WTC11 (cell line): ENCODE measurements at regions not wholly inside any gene's neighbourhood (a gene's known extent, or its start where the extent isn't known, plus 50 kb on each side); places are given as distances from the start of the nearest gene placed in this dataset.
"Not testable (repeated sequence)": the region's sequence is repeated elsewhere in the genome, so short reads cannot be mapped to it uniquely, and the experiment has no call there.

ENCODE experiments used
- ATAC-seq: fragments of 200-7000 bp; cut with Tn5 transposase; 2 replicates; pipeline ENCODE4 v1.10.0; 2021; ENCODE audit warnings: mild to moderate bottlenecking, moderate library complexity
- CTCF ChIA-PET: fragments of 300-600 bp; sonication (Branson Sonifier 250); formaldehyde crosslinking; loops from one replicate; lab custom pipeline; 2021; ENCODE audit warnings: antibody characterized with exemption; lab: Charles Lee
- POLR2A ChIA-PET: fragments of 350-600 bp; sonication (Branson Sonifier 250); formaldehyde crosslinking; loops from one replicate; lab custom pipeline; 2021; ENCODE audit warnings: antibody characterized with exemption; lab: Charles Lee
- DNase-seq: peaks from one replicate; pipeline ENCODE4 v3.0.0; 2021; ENCODE audit warnings: low spot score
- H3K27ac Mint-ChIP-seq: 2 replicates; pipeline ENCODE4 v1.8.0; 2021; ENCODE audit warnings: mixed read lengths
- H3K27me3 Mint-ChIP-seq: 2 replicates; pipeline ENCODE4 v1.8.0; 2021; ENCODE audit warnings: low read depth, mild to moderate bottlenecking, moderate library complexity, mixed read lengths
- H3K36me3 Mint-ChIP-seq: 2 replicates; pipeline ENCODE4 v1.8.0; 2021; ENCODE audit warnings: mixed read lengths
- H3K4me1 Mint-ChIP-seq: 2 replicates; pipeline ENCODE4 v1.8.0; 2022; ENCODE audit warnings: mixed read lengths
- H3K4me3 Mint-ChIP-seq: 2 replicates; pipeline ENCODE4 v1.8.0; 2021; ENCODE audit warnings: mild to moderate bottlenecking, moderate library complexity, mixed read lengths
- H3K9me3 Mint-ChIP-seq: 2 replicates; pipeline ENCODE4 v1.8.0; 2021; ENCODE audit warnings: mixed read lengths
- ATF6 ChIP-seq: sonication (generic); formaldehyde crosslinking; IDR thresholded peaks from 2 replicates; pipeline ENCODE4 v1.8.1; 2023; ENCODE audit warnings: mild to moderate bottlenecking, missing genetic modification reagents
- CREB1 ChIP-seq: sonication (generic); formaldehyde crosslinking; IDR thresholded peaks from 2 replicates; pipeline ENCODE4 v1.8.0; 2023; ENCODE audit warnings: mild to moderate bottlenecking, missing genetic modification reagents
- CREM ChIP-seq: sonication (generic); formaldehyde crosslinking; IDR thresholded peaks from 2 replicates; pipeline ENCODE4 v1.8.1; 2022; ENCODE audit warnings: mild to moderate bottlenecking, missing genetic modification reagents, moderate library complexity
- ELF4 ChIP-seq: sonication (generic); formaldehyde crosslinking; IDR thresholded peaks from 2 replicates; pipeline ENCODE4 v1.8.1; 2022; ENCODE audit warnings: low read depth, mild to moderate bottlenecking, moderate library complexity, missing genetic modification reagents
- GABPB1 ChIP-seq: sonication (generic); formaldehyde crosslinking; IDR thresholded peaks from 2 replicates; pipeline ENCODE4 v1.8.1; 2023; ENCODE audit warnings: mild to moderate bottlenecking, missing genetic modification reagents
- JAZF1 ChIP-seq: fragments of 250-450 bp; sonication (Bioruptor Pico); IDR thresholded peaks from 2 replicates; pipeline ENCODE4 v1.9.0; 2021; ENCODE audit warnings: moderate library complexity, mild to moderate bottlenecking, inconsistent platforms
- MLX ChIP-seq: sonication (generic); formaldehyde crosslinking; IDR thresholded peaks from 2 replicates; pipeline ENCODE4 v1.8.1; 2023; ENCODE audit warnings: mild to moderate bottlenecking, missing genetic modification reagents, moderate library complexity
- SOX15 ChIP-seq: fragments of 250-450 bp; sonication (Bioruptor Pico); IDR thresholded peaks from 2 replicates; pipeline ENCODE4 v1.9.0; 2021; ENCODE audit warnings: mild to moderate bottlenecking
- TP53 ChIP-seq: sonication (generic); formaldehyde crosslinking; IDR thresholded peaks from 2 replicates; pipeline ENCODE4 v1.8.1; 2023; ENCODE audit warnings: mild to moderate bottlenecking, missing genetic modification reagents
- USF2 ChIP-seq: sonication (generic); formaldehyde crosslinking; IDR thresholded peaks from 2 replicates; pipeline ENCODE4 v1.8.1; 2023; ENCODE audit warnings: mild to moderate bottlenecking, missing genetic modification reagents, moderate library complexity
- ZBTB21 ChIP-seq: sonication (generic); formaldehyde crosslinking; IDR thresholded peaks from 2 replicates; pipeline ENCODE4 v1.8.1; 2023; ENCODE audit warnings: mild to moderate bottlenecking, missing genetic modification reagents, borderline replicate concordance
- ZNF121 ChIP-seq: sonication (generic); formaldehyde crosslinking; IDR thresholded peaks from 2 replicates; pipeline ENCODE4 v1.8.0; 2023; ENCODE audit warnings: missing genetic modification reagents
- ZNF512 ChIP-seq: sonication (generic); formaldehyde crosslinking; IDR thresholded peaks from 2 replicates; pipeline ENCODE4 v1.8.1; 2022; ENCODE audit warnings: missing genetic modification reagents, borderline replicate concordance
- TF ChIP-seq, protein P1 (sequence below): sonication (generic); formaldehyde crosslinking; conservative IDR thresholded peaks from 2 replicates; pipeline ENCODE4 v1.8.1; 2023; ENCODE audit warnings: mild to moderate bottlenecking, low read depth, missing genetic modification reagents, moderate library complexity
- TF ChIP-seq, protein P2 (sequence below): sonication (generic); formaldehyde crosslinking; conservative IDR thresholded peaks from 2 replicates; pipeline ENCODE4 v1.8.1; 2022; ENCODE audit warnings: mild to moderate bottlenecking, missing genetic modification reagents
- TF ChIP-seq, protein P3 (sequence below): sonication (generic); formaldehyde crosslinking; IDR thresholded peaks from 2 replicates; pipeline ENCODE4 v1.8.0; 2022; ENCODE audit warnings: mild to moderate bottlenecking, missing genetic modification reagents
- TF ChIP-seq, protein P4 (sequence below): sonication (generic); formaldehyde crosslinking; IDR thresholded peaks from 2 replicates; pipeline ENCODE4 v1.8.0; 2022; ENCODE audit warnings: mild to moderate bottlenecking, missing genetic modification reagents

DNA sequence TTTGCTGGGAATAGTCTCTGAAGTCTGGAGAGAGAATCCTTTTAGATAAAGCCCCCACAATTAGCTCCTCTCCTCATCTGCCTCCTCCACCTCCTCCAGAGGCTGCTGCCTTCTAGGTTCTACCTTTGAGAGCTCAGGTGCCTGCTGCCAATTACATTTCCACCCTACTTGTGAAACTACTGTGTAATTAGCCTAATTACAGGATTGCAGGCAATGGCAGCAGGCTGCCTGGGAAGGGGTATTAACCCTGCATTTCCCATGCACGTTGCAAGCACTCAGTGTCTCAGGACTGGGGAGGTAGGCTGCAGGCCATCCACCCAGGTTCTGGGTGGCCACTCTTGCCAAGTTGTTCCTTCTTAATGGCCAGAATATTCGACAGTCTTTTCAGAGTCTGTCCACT, 215.6 kb upstream of the ZNF217 start (continued):
- TF ChIP-seq MLX (CRISPR knock-in tag) (no peak), JAZF1 (CRISPR knock-in tag) (no peak), ZNF512 (CRISPR knock-in tag) (no peak)
- TF ChIP-seq, protein P1, sequence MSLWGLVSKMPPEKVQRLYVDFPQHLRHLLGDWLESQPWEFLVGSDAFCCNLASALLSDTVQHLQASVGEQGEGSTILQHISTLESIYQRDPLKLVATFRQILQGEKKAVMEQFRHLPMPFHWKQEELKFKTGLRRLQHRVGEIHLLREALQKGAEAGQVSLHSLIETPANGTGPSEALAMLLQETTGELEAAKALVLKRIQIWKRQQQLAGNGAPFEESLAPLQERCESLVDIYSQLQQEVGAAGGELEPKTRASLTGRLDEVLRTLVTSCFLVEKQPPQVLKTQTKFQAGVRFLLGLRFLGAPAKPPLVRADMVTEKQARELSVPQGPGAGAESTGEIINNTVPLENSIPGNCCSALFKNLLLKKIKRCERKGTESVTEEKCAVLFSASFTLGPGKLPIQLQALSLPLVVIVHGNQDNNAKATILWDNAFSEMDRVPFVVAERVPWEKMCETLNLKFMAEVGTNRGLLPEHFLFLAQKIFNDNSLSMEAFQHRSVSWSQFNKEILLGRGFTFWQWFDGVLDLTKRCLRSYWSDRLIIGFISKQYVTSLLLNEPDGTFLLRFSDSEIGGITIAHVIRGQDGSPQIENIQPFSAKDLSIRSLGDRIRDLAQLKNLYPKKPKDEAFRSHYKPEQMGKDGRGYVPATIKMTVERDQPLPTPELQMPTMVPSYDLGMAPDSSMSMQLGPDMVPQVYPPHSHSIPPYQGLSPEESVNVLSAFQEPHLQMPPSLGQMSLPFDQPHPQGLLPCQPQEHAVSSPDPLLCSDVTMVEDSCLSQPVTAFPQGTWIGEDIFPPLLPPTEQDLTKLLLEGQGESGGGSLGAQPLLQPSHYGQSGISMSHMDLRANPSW, result no peak

- no peak for DNase-seq
- TF ChIP-seq CREM (CRISPR knock-in tag) (no peak), ATF6 (CRISPR knock-in tag) (no peak), ZNF121 (CRISPR knock-in tag) (no peak)
- TF ChIP-seq, protein P2, sequence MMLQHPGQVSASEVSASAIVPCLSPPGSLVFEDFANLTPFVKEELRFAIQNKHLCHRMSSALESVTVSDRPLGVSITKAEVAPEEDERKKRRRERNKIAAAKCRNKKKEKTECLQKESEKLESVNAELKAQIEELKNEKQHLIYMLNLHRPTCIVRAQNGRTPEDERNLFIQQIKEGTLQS, result no peak
- TF ChIP-seq, all 79 proteins: peak for 0
- no peaks in the 10 kb centered on the region for H3K36me3 Mint-ChIP-seq
- no peaks in the 10 kb centered on the region for H3K9me3 Mint-ChIP-seq
- POLR2A ChIA-PET, result interaction anchor here (0.9 kb wide), 1 partner anchor 215 kb away, joined by 3 read pairs; the partner anchor contains the start of gene ZNF217
- H3K27ac Mint-ChIP-seq, result no peak overlapping the region
- H3K4me3 Mint-ChIP-seq, result no peak overlapping the region
- CTCF ChIA-PET, result interaction anchor here (0.6 to 1.4 kb wide), 2 partner anchors 15 to 79 kb away, joined by 4 read pairs; no protein-coding TSS in a partner anchor
- H3K4me1 Mint-ChIP-seq, result peaks cover 23% of the 10 kb centered on the region
- no peaks in the 10 kb centered on the region for H3K27me3 Mint-ChIP-seq
- no peak for ATAC-seq
These were observed 215.1 kb upstream of the ZNF217 start for GRCh38 chr20:53808733-53809132.

DNA sequence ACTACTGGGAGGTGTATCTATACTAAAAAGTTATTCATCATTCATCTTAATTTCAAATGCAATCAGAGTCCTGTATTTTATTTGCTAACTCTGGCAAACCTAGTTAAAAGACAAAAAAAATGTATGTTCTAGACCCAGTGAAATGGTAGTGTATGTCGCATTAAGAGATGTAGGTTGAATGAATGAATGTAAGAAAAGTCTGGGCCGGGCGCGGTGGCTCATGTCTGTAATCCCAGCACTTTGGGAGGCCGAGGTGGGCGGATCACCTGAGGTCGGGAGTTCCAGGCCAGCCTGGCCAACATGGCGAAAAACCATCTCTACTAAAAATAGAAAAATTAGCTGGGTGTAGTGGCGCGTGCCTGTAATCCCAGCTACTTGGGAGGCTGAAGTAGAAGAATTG, 214.7 kb upstream of the ZNF217 start:
- H3K27ac Mint-ChIP-seq, ATAC-seq, H3K36me3 Mint-ChIP-seq: not testable (repeated sequence)

DNA sequence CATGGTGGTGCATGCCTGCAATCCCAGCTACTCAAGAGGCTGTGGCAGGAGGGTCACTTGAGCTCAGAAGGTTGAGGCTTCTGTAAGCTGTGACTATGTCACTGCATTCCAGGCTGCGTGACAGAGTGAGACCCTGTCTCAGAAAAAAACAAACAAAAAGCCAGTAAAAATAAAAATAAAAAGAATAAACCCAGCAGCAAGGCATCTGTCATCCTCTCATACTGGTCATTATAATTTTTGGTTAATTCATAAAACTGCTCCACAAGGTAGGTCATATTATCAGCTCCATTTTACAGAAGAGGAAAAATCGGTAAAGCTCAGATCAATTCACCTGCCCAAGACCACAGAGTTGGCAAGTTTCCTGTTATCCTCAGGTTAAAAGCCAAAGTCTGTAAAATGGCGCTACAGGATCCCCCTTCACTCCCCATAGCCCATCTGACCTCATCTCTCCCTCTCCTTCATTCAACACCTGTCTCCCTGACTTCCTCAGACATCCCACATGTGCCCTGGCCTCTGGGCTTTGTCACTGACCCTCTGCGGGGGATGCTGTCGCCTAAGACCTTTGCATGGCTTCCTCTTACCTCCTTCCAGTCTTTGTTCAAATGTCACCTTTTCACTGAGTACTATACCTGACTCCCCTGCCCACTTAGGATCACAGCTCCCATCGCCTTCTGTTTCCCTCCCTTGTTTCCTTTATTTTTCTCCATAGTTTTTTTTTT, 213.2 kb upstream of the ZNF217 start:
- Mint-ChIP-seq H3K36me3 (no peaks in the 10 kb centered on the region), H3K9me3 (no peaks in the 10 kb centered on the region), H3K27ac (peak overlapping the region; percentile 61; the same call in 1 of the 2 replicates), H3K4me3 (no peak overlapping the region), H3K4me1 (peaks cover 23% of the 10 kb centered on the region), H3K27me3 (no peaks in the 10 kb centered on the region)
- DNase-seq (no peak), ATAC-seq (peak; percentile 52; the same call in 1 of the 2 replicates)
- ChIA-PET CTCF (interaction anchor here (0.6 to 1.1 kb wide), 2 partner anchors 109 to 145 kb away, joined by 3 read pairs; no protein-coding TSS in a partner anchor), POLR2A (interaction anchor here (0.6 kb wide), 1 partner anchor 108 kb away, joined by 6 read pairs; no protein-coding TSS in a partner anchor)
- TF ChIP-seq, protein P3, sequence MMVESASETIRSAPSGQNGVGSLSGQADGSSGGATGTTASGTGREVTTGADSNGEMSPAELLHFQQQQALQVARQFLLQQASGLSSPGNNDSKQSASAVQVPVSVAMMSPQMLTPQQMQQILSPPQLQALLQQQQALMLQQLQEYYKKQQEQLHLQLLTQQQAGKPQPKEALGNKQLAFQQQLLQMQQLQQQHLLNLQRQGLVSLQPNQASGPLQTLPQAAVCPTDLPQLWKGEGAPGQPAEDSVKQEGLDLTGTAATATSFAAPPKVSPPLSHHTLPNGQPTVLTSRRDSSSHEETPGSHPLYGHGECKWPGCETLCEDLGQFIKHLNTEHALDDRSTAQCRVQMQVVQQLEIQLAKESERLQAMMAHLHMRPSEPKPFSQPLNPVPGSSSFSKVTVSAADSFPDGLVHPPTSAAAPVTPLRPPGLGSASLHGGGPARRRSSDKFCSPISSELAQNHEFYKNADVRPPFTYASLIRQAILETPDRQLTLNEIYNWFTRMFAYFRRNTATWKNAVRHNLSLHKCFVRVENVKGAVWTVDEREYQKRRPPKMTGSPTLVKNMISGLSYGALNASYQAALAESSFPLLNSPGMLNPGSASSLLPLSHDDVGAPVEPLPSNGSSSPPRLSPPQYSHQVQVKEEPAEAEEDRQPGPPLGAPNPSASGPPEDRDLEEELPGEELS (CRISPR knock-in tag), result no peak
- TF ChIP-seq CREB1 (no peak), SOX15 (no peak), GABPB1 (CRISPR knock-in tag) (no peak), ZBTB21 (CRISPR knock-in tag) (no peak), USF2 (CRISPR knock-in tag) (no peak), TP53 (no peak), CREM (CRISPR knock-in tag) (no peak), ELF4 (CRISPR knock-in tag) (no peak)
- TF ChIP-seq, protein P4, sequence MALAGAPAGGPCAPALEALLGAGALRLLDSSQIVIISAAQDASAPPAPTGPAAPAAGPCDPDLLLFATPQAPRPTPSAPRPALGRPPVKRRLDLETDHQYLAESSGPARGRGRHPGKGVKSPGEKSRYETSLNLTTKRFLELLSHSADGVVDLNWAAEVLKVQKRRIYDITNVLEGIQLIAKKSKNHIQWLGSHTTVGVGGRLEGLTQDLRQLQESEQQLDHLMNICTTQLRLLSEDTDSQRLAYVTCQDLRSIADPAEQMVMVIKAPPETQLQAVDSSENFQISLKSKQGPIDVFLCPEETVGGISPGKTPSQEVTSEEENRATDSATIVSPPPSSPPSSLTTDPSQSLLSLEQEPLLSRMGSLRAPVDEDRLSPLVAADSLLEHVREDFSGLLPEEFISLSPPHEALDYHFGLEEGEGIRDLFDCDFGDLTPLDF (CRISPR knock-in tag), result no peak

More for the DNA sequence above, 214.7 kb upstream of the ZNF217 start:
- H3K9me3 Mint-ChIP-seq, H3K27me3 Mint-ChIP-seq, DNase-seq, H3K4me3 Mint-ChIP-seq: not testable (repeated sequence)
- ChIA-PET CTCF (interaction anchor here (1.4 kb wide), 1 partner anchor 14 kb away, joined by 4 read pairs; no protein-coding TSS in a partner anchor), POLR2A (interaction anchor here (0.9 kb wide), 1 partner anchor 214 kb away, joined by 3 read pairs; the partner anchor contains the start of gene ZNF217)
- H3K4me1 Mint-ChIP-seq, result peaks cover 23% of the 10 kb centered on the region
